Pons (tissue), 1 donor: ENCODE measurements at regions not wholly inside any gene's neighbourhood (a gene's known extent, or its start where the extent isn't known, plus 50 kb on each side); places are given as distances from the start of the nearest gene placed in this dataset.
"Not testable (repeated sequence)": the region's sequence is repeated elsewhere in the genome, so short reads cannot be mapped to it uniquely, and the experiment has no call there.

Source experiments
- DNase-seq: peaks from one replicate; pipeline ENCODE4 v3.0.0-alpha.2; 2016; ENCODE audit warnings: low spot score

DNA sequence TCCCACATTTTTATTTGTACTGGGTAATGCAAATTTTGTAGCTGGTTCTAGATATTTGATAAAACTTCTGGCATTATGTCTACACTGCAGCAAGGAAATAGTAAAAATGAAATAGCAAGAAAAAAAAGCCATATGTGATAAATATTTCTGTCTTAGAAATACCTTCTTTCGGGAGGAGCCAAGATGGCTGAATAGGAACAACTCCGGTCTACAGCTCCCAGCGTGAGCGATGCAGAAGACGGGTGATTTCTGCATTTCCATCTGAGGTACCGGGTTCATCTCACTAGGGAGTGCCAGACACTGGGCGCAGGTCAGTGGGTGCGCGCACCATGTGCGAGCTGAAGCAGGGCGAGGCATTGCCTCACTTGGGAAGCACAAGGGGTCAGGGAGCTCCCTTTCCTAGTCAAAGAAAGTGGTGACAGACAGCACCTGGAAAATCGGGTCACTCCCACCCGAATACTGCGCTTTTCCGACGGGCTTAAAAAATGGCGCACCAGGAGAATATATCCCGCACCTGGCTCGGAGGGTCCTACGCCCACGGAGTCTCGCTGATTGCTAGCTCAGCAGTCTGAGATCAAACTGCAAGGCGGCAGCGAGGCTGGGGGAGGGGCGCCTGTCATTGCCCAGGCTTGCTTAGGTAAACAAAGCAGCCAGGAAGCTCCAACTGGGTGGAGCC is 461.4 kb downstream of the ZWINT start:
- DNase-seq, result not testable (repeated sequence)

DNA sequence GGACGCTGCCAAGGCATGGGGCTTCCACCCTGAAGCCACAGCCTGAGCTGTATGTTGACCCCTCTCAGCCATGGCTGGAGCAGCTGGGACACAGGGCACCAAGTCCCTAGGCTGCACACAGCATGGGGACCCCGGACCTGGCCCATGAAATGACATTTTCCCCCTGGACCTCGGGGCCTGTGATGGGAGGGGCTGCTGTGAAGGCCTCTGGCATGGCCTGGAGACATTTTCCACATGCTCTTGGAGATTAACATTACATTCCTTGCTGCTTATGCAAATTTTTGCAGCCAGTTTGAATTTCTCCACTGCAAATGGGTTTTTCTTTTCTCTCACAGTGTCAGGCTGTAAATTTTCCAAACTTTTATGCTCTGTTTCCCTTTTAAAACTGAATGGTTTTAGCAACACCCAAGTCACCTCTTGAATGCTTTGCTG is 463.6 kb downstream of the ZWINT start:
- no peak for DNase-seq

DNA sequence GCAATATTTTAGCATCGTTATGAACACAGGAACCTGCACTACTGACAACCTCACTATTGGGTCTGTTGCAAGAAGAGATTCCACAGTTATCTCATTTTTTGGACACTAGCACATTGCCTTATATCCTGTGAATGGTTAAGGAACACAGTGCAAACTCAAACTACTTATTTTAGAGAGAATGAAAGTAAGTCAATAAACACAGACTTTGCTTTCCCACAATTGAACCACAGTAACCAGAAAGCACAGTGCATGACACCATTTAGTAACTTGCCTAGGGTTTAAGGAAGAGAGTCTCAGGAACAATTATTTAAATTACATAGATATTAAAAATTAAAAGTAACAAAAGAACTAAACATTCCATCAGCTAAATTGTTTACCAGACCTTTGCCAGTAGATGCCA is 468.8 kb downstream of the ZWINT start:
- no peak for DNase-seq

- DNase-seq, result no peak
Measured at GRCh38 chr10:55881588-55881987, 479.5 kb downstream of the ZWINT start.

DNA sequence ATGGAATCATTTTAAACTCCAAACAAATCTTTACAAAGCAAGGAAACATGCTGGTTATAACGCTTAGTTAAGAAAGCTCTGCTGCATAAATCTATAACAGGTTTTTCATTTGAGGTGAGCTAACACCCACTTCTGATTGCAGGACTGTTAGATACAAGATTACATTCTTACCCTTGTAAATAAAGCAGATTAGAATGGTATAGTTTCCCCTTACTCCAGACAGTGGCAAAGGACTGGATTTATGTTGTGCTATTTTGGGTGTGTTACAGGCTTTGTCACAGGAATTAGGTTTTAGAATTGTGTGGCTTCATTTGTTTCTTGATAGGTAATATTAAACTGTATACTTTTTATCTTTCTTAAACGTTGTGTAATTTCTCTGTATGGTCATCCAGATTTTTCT is 487.6 kb downstream of the ZWINT start:
- DNase-seq, result no peak

DNA sequence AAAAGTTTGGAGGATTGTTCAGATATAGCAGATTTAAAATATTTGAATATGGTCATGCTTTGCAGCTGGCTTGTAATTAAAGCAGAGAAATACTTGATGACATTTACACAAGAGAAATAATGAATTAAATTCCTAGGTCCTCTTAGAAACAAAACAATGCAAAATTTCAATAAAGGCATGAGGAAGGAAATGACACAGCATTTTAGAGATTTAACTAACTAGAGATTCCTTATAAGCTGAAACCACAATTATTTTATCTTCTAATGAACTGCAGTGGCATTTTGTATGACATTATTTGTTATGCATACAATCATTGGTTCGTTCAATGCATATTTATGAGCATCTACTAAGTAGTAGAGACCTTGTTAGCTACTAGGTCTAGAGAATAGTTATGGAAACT is 490.9 kb downstream of the ZWINT start:
- no peak for DNase-seq

DNA sequence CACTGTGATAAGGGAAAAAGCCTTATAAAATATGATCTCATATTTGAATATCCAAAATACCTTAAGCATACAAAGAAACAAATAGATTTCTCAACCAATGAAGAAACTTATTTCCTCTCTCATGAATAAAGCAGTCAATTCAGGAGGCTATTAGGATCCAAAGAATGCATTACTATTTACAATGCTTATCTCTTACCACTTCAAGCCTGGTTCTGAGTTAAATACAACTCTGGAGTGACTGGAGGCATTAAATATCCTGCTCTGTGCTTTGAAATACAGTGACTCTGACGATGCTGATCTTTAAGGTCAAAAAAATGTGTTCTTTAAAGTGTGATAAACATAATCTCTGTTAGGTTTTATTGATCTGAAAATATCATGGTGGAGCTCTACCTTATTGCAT is 493.2 kb downstream of the ZWINT start:
- DNase-seq, result no peak

DNA sequence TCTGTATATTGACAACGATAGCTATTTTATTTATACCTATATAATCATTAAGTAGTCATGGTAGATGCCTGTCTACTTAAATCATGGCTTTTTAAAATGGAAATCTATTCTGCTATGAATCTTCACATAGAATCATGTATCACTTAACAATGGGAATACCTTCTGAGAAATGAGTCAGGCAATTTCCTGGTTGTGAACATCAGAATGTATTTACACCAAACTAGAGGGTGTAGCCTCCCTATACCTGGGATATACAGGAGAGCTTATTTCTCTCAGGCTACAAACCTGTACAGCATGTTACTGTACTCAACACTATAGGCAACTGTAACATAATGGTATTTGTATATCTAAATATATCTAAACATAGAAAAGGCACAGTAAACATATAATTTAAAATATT is 502.3 kb downstream of the ZWINT start:
- no peak for DNase-seq

- DNase-seq, result no peak
Measured at GRCh38 chr10:55852900-55853299, 508.2 kb downstream of the ZWINT start.

DNA sequence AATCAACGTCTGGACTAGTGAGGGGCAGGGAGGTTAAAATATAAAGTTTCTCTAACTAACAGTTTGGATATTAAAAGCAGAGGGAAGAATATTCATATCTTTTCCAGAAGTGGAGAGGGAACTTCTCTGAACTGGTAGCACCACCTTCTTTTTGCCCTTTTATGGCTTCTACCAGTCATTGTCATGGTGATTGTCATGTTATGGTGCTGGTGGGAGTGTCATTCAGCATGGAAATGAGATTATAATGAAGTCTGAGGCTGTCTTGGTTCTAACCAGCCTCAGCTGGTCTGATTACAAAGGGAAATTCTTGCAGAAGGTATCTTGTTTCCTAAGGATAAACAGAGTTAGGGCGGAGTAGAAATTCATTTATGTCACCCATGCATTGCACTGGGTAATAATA is 523.8 kb downstream of the ZWINT start:
- no peak for DNase-seq

- DNase-seq, result no peak
Measured at GRCh38 chr10:55822096-55822495, 539.0 kb downstream of the ZWINT start.

DNA sequence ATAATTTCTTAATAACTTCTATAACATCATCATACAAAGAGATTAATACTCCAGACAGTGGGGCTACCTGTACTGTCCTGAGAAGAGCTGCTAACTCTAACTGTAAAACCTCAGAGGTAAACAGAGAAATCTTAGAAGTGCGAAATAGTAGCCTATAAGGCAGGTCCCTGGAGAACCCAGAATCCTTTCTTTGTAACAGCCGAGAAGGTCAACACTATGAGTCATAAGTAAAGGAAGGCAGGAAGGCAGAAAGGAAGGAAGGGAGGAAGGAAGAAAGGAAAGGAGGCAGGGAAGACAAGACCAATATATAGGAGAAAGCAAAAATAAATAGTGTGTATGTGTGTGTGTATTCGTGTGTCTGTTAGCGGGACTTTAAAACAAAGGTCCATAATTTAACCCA is 540.6 kb downstream of the ZWINT start:
- DNase-seq, result no peak

DNA sequence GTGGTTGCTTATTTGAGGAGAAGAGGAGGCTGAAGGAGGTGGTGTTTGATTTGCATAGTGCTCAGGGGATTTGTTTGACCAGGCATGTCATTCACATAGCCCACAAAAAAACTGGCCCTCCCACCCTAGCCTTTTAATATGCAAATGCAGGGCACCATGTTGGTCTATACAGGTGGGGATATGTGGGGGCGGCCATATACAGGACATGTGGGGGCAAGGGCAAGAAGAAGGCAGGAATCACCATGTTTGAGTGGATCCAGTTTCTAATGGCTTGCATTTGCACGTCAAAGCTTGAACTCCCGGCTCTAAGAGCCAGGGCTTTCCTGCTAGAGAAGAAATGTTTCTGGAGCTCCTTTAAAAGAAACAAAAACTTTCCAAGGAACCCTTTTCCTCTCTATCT is 541.0 kb downstream of the ZWINT start:
- no peak for DNase-seq

DNA sequence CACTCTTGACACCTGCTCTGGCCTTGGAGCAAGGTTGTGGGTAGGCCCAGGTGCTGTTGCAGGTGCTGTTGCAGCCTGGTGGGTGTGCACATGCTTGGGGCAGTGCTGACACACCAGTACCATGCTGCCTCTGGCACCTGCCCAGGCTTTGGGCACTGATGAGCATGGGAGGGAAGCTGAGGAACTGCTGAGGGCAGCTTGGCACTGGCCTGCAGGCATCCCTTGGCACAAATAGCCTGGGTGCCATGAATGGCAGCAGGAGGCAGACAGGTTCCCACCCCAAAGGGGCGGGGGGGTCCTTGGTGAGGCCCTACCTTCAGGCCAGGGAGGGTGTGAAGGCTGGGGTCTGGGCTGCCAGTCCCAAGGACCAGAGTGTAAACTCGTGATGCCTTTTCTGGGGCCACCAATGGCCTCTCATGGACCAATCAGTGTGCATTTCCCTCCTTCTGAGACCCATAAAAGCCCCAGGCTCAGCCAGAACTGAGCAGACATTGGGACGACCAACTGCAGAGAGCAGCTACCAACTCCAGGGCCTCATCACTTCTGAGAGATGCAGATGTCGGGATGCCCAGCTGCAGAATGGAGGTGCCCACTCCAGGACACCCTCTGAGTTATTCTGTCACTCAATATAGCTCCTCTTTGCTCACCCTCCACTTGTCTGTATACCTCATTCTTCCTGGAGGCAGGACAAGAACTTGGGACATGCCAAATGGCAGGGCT is 547.4 kb downstream of the ZWINT start:
- DNase-seq, result no peak

- DNase-seq, result no peak
Measured at GRCh38 chr10:55803055-55803454, 558.0 kb downstream of the ZWINT start.

GRCh38 chr10:55801353-55801661 is 559.8 kb downstream of the ZWINT start:
- no peak for DNase-seq

DNA sequence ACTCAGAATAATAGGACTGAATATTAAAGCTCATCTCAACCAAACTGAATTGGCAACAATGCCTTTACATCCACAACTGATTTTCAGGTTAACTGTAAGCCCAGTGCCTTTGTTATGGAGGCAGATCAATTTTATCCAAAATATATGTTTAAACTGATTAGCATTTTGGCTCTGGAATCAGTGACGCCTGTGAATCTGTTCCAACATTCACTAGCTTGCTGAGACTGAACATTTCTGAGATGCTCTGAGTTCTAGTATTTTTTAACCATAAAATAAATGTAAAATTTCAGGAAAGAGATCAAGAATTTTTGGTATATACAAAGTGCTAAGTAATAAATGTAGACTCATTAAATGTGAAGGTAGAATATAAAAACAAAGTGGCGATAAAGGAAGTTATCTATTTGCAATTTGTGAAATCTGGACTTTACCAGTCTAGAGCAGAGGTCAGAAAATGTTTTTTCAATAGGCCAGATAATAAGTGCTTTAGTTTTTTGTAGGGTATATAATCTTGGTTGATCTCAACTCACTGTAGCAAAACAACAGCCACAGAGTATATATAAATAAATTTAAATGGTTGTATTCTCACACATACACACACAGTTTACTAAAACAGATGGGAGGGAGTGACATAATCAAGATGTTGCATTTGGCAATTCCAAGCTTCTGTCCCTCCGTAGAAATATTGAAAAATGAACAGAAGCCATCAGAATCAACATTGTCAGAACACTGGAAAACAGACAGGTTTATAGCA is 560.3 kb downstream of the ZWINT start:
- DNase-seq, result no peak

- no peak for DNase-seq
Measured at GRCh38 chr10:55793024-55793423, 568.0 kb downstream of the ZWINT start.

DNA sequence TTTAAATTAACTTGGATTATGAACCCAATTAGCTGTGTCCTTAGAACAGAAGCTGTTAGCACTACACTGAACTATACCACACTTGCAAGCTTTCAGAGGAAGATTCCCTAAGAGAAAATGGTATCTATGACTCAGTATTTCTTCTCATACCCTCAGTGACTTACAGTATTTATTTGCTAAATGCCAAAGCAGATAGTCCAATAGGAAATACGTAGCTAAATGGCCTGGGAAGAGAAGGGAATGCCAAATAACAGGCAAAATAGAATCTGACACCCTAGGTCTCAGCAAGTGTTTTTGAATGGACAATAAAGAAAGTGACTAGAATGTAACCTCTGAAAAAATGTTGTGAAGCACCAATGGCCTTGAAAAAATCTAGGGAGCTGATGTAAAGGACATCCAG is 570.8 kb downstream of the ZWINT start:
- not testable (repeated sequence) for DNase-seq

GRCh38 chr10:55786461-55787050 is 574.5 kb downstream of the ZWINT start:
- no peak for DNase-seq

- DNase-seq, result no peak
Measured at GRCh38 chr10:55782181-55782580, 578.9 kb downstream of the ZWINT start.

DNA sequence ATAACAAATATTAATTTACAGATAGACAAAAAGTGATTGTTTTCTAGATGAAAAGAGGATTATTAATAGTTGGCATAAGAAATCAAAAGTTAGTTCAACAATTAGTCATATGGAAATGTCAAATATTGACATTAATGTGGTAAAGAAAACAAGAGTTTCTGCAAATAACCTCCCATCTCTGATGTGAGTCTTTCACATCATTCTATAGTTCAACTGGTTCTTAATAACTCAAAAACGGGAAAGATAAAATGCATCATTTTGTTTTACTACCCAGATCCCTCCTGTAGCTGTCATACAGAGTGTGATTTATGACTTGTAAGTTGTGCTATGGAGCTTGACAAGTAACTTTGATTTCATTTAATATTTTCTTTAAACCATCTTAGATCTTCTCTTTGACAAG is 594.8 kb downstream of the ZWINT start:
- DNase-seq, result no peak

GRCh38 chr10:55750458-55750857 is 610.6 kb downstream of the ZWINT start:
- DNase-seq, result no peak
